ENCODE measurements at regions not wholly inside any gene's neighbourhood (a gene's known extent, or its start where the extent isn't known, plus 50 kb on each side); places are given as distances from the start of the nearest gene placed in this dataset.

- Histone ChIP-seq H3K27ac (ENCODE audit: low read depth, low read length) (no peak overlapping the region), H3F3A (ENCODE audit: insufficient read depth) (no peaks in the 10 kb centered on the region), H3K9me2 (replicated peaks; ENCODE audit: insufficient read depth, low read length) (no peaks in the 10 kb centered on the region), H3K79me2 (ENCODE audit: insufficient read depth, low read length) (no peaks in the 10 kb centered on the region), H3K36me3 (ENCODE audit: low read length) (no peaks in the 10 kb centered on the region), H3K27me3 (ENCODE audit: low read length) (no peaks in the 10 kb centered on the region), H3K9ac (ENCODE audit: low read length) (no peak overlapping the region), H3K4me2 (ENCODE audit: low read depth, low read length, poor library complexity, severe bottlenecking) (no peak overlapping the region), H3K4me3 (ENCODE audit: insufficient read depth, low read length, poor library complexity, severe bottlenecking) (no peak overlapping the region), H4K20me1 (ENCODE audit: low read depth, low read length) (no peaks in the 10 kb centered on the region), H3K9me3 (ENCODE audit: insufficient read depth, low read length) (no peaks in the 10 kb centered on the region), H2AFZ (ENCODE audit: low read depth, low read length, severe bottlenecking) (no peak overlapping the region)
- no peak for TF ChIP-seq EZH2phosphoT487 (conservative IDR thresholded peaks at IDR 0.05; ENCODE audit: low read length)
- TF ChIP-seq CTCF (IDR thresholded peaks at IDR 0.05; ENCODE audit: insufficient read depth, low read length, poor library complexity, severe bottlenecking) = no peak
These were observed 280.8 kb upstream of the RASA1 start for GRCh38 chr5:86986837-86987236.

GRCh38 chr5:86997516-86997915 lies 270.2 kb upstream of the RASA1 start:
- no peaks in the 10 kb centered on the region for H3K9me2 ChIP-seq (replicated peaks; ENCODE audit: insufficient read depth, low read length)
- TF ChIP-seq CTCF (IDR thresholded peaks at IDR 0.05; ENCODE audit: insufficient read depth, low read length, poor library complexity, severe bottlenecking) (no peak), EZH2phosphoT487 (conservative IDR thresholded peaks at IDR 0.05; ENCODE audit: low read length) (no peak)
- no peak overlapping the region for H3K9ac ChIP-seq (ENCODE audit: low read length)
- no peak overlapping the region for H3K4me2 ChIP-seq (ENCODE audit: low read depth, low read length, poor library complexity, severe bottlenecking)
- H3K36me3 ChIP-seq (ENCODE audit: low read length) = no peaks in the 10 kb centered on the region
- H3F3A ChIP-seq (ENCODE audit: insufficient read depth) = no peaks in the 10 kb centered on the region
- no peak overlapping the region for H3K27ac ChIP-seq (ENCODE audit: low read depth, low read length)
- no peak overlapping the region for H3K4me3 ChIP-seq (ENCODE audit: insufficient read depth, low read length, poor library complexity, severe bottlenecking)
- no peaks in the 10 kb centered on the region for H3K9me3 ChIP-seq (ENCODE audit: insufficient read depth, low read length)
- H4K20me1 ChIP-seq (ENCODE audit: low read depth, low read length) = no peaks in the 10 kb centered on the region
- no peaks in the 10 kb centered on the region for H3K79me2 ChIP-seq (ENCODE audit: insufficient read depth, low read length)
- H3K27me3 ChIP-seq (ENCODE audit: low read length) = no peaks in the 10 kb centered on the region
- H2AFZ ChIP-seq (ENCODE audit: low read depth, low read length, severe bottlenecking) = no peak overlapping the region

GRCh38 chr5:86999951-87000350 lies 267.7 kb upstream of the RASA1 start:
- Histone ChIP-seq H3F3A (ENCODE audit: insufficient read depth) (no peaks in the 10 kb centered on the region), H3K27me3 (ENCODE audit: low read length) (no peaks in the 10 kb centered on the region), H3K9me3 (ENCODE audit: insufficient read depth, low read length) (no peaks in the 10 kb centered on the region), H3K9me2 (replicated peaks; ENCODE audit: insufficient read depth, low read length) (no peaks in the 10 kb centered on the region), H3K27ac (ENCODE audit: low read depth, low read length) (no peak overlapping the region), H2AFZ (ENCODE audit: low read depth, low read length, severe bottlenecking) (no peak overlapping the region), H3K9ac (ENCODE audit: low read length) (no peak overlapping the region), H3K4me3 (ENCODE audit: insufficient read depth, low read length, poor library complexity, severe bottlenecking) (no peak overlapping the region), H3K4me2 (ENCODE audit: low read depth, low read length, poor library complexity, severe bottlenecking) (no peak overlapping the region), H3K36me3 (ENCODE audit: low read length) (no peaks in the 10 kb centered on the region), H3K79me2 (ENCODE audit: insufficient read depth, low read length) (no peaks in the 10 kb centered on the region), H4K20me1 (ENCODE audit: low read depth, low read length) (no peaks in the 10 kb centered on the region)
- no peak for TF ChIP-seq CTCF (IDR thresholded peaks at IDR 0.05; ENCODE audit: insufficient read depth, low read length, poor library complexity, severe bottlenecking)
- TF ChIP-seq EZH2phosphoT487 (conservative IDR thresholded peaks at IDR 0.05; ENCODE audit: low read length) = no peak

GRCh38 chr5:87002485-87002884 lies 265.2 kb upstream of the RASA1 start:
- no peaks in the 10 kb centered on the region for H4K20me1 ChIP-seq (ENCODE audit: low read depth, low read length)
- H3K4me3 ChIP-seq (ENCODE audit: insufficient read depth, low read length, poor library complexity, severe bottlenecking) = no peak overlapping the region
- H3K4me2 ChIP-seq (ENCODE audit: low read depth, low read length, poor library complexity, severe bottlenecking) = no peak overlapping the region
- no peaks in the 10 kb centered on the region for H3K9me3 ChIP-seq (ENCODE audit: insufficient read depth, low read length)
- H3K27me3 ChIP-seq (ENCODE audit: low read length) = no peaks in the 10 kb centered on the region
- no peak for TF ChIP-seq CTCF (IDR thresholded peaks at IDR 0.05; ENCODE audit: insufficient read depth, low read length, poor library complexity, severe bottlenecking)
- TF ChIP-seq EZH2phosphoT487 (conservative IDR thresholded peaks at IDR 0.05; ENCODE audit: low read length) = no peak
- H2AFZ ChIP-seq (ENCODE audit: low read depth, low read length, severe bottlenecking) = no peak overlapping the region
- no peaks in the 10 kb centered on the region for H3K36me3 ChIP-seq (ENCODE audit: low read length)
- no peak overlapping the region for H3K9ac ChIP-seq (ENCODE audit: low read length)
- no peaks in the 10 kb centered on the region for H3F3A ChIP-seq (ENCODE audit: insufficient read depth)
- no peaks in the 10 kb centered on the region for H3K9me2 ChIP-seq (replicated peaks; ENCODE audit: insufficient read depth, low read length)
- H3K79me2 ChIP-seq (ENCODE audit: insufficient read depth, low read length) = no peaks in the 10 kb centered on the region
- H3K27ac ChIP-seq (ENCODE audit: low read depth, low read length) = no peak overlapping the region
